ENCODE measurements at regions not wholly inside any gene's neighbourhood (a gene's known extent, or its start where the extent isn't known, plus 50 kb on each side); places are given as distances from the start of the nearest gene placed in this dataset.

- no peak for TF ChIP-seq CTCF (IDR thresholded peaks at IDR 0.05)
- TF ChIP-seq POLR2AphosphoS5 (IDR thresholded peaks at IDR 0.05): no peak
- TF ChIP-seq POLR2A (IDR thresholded peaks at IDR 0.05): no peak
Measured at GRCh38 chr4:77451530-77451929, 154.1 kb upstream of the CXCL13 start.
